Skin of body (tissue), 1 donor: ENCODE measurements at regions not wholly inside any gene's neighbourhood (a gene's known extent, or its start where the extent isn't known, plus 50 kb on each side); places are given as distances from the start of the nearest gene placed in this dataset.
A peak's percentile ranks its signal among the peaks of the same experiment; 100 is the strongest.
"Not testable (repeated sequence)": the region's sequence is repeated elsewhere in the genome, so short reads cannot be mapped to it uniquely, and the experiment has no call there.

ENCODE experiments used
- DNase-seq: peaks from one replicate; lab custom pipeline; 2025; lab: John Stamatoyannopoulos, UW

DNA sequence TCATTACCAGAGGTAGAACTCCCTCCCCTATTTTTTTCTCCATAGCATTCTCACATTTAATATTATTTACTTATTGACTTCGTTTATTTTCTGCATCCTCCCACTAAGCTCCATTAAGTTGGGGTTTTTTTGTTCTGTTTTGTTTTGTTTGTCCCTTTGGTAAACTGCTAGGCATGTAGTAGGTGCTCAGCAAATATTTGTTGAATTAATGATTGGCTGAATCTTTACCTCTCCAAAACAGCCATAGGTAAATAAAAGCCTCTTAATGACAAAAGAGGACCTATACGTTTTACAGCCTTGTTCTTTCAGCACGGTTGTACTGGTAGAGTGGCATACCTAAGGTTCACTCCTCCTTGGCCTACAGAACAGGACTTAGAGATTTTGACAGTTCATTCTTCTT is 52.0 kb downstream of the PRORP start:
- DNase-seq: no peak

DNA sequence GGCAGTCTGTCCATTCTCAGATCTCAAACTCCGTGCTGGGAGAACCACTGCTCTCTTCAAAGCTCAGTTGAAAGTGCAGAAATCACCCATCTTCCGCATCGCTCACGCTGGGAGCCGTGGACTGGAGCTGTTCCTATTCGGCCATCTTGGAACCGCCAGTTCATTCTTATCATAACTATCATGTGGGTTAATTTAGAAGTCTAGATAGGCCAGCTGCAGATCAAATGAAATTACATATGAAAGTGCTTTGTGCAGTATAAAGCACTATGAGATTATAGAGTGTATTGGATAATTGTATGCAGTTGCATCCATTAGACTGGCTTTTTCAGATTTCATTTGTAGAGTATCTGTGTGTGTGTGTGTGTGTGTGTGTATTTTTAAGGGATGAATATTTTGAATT is 57.8 kb downstream of the PRORP start:
- DNase-seq: no peak

DNA sequence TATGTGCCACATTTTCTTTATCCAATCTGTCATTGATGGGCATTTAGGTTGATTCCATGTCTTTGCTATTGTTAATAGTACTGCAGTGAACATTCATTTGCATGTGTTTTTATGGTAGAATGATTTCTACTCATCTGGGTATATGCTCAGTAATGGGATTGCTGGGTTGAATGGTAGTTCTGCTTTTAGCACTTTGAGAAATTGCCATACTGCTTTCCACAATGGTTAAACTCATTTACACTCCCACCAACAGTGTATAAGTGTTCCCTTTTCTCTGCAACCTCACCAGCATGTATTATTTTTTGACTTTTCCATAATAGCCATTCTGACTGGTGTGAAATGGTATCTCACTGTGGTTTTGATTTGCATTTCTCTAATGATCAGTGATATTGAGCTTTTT is 62.5 kb downstream of the PRORP start:
- DNase-seq: not testable (repeated sequence)

DNA sequence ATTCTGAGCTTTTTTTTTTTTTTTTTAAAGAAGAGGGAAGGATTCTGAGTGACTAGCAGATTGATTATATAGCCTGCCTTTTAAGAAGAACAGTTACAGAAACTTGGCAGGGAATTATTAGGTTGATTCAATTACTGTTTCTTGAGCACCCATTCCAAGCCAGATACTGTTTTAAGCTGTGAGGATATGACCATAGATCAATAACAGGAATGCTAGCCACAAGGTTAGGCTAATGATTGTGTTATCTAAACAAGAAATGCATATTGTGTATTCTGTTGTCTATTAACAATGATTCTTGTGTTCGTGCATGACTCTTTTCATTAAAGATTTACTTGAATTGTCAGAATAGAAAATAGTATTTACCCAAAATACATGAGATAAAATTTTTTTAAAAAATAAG is 67.1 kb downstream of the PRORP start:
- no peak for DNase-seq

- DNase-seq: no peak
Measured at GRCh38 chr14:35193161-35193560, 70.8 kb downstream of the PRORP start.

- not testable (repeated sequence) for DNase-seq
Measured at GRCh38 chr14:35194183-35194582, 71.8 kb downstream of the PRORP start.

- DNase-seq: no peak
Measured at GRCh38 chr14:35196571-35196970, 74.2 kb downstream of the PRORP start.

DNA sequence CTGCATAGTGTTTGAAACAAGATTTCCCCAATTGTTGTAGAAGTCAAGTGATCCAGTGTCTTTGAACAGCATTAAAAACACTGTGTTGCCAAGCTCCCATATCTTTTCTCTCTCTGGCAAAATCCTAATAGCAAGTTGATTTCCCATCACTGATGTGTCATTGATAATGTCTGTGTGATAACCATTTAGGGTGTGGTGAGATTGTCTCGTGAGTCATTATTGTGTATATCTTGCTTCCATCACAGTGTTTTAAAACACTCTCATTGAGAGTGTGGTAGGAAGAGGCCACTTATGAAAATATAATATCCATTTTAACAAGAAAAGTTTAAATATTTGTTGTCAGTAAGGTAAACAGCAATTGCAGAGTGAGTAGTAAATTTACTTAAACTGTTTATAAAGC is 74.7 kb downstream of the PRORP start:
- DNase-seq: no peak

DNA sequence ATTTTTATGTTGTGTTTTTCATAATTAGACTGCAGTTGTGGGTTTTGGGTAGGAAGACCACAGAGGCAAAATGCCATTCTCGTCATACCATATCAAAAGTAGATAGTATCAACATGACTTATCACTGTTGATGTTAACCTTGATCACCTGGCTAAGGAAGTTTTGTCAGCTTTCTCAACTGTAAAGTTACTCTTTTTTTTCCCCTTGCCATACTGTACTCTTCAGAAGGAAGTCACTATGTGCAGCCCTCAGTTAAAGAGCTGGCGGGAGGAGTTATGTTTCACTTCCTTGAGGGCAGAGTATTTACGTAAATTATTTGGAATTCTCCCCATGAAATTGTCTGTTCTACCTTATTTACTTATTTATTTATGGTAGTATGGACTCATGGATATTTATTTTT is 78.7 kb downstream of the PRORP start:
- DNase-seq: no peak

DNA sequence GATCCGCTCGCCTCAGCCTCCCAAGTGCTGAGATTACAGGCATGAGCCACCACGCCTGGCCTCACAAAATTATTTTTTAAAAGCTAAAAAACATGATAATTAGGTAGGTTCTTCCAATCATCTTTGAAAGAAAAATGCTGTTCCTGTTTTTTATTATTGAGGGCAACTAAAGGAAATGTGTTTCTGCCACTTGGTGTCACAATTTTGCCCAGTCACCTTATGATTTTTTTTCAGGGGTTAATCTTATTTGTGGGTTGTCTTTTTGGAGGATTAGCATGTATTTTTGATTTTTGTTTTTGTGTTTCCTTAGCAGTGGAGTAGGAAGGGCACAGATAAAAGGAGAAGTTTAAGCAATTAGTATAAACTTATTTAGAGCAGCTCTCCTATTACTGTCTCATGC is 79.8 kb downstream of the PRORP start:
- DNase-seq: no peak

DNA sequence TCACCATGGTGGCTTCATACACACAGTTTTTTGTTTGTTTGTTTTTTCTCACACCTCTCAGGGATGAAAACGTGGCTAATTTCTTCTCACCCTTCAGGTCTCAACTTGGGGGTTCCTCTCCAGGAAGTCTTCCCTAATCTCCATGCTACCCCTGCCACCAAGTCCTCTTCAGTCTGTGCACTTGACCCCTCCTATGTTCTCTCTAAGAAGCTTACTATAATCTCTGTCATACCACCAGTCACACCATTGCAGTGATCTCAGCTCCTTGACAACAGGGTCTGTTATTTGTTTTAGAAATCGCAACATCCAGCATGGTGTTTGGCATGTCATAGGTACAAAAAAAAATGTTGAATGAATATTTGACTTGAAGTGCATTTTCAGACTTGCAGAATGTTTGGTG is 83.4 kb downstream of the PRORP start:
- no peak for DNase-seq

- no peak for DNase-seq
Measured at GRCh38 chr14:35211067-35211466, 81.1 kb upstream of the PSMA6 start.

GRCh38 chr14:35212471-35213142 is 79.6 kb upstream of the PSMA6 start:
- DNase-seq: no peak

DNA sequence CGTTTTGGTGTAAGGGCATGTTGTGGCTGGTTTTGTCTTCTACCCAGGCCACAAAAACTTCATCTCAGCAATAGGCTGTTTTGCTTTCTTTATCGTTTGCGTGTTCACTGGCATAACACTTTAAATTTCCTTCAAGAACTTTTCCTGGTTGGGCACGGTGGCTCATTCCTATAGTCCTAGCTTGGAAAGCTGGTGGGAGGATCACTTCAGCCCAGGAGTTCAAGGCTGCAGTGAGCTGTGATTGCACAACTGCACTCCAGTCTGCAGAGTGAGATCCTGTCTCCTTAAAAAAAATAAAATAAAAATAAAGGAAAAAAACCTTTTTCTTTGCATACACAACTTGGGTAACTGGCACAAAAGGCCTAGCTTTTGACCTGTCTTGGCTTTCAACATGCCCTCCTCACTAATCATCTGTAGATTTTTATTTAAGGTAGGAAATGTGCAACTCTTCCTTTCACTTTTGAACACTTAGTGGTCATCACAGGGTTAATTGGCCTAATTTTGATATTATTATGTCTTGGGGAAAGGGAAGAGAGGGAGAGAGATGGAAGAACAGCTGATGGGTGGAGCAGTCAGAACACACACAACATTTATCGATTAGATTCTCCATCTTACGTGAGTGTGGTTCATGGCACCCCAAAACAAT is 78.9 kb upstream of the PSMA6 start:
- DNase-seq: no peak

DNA sequence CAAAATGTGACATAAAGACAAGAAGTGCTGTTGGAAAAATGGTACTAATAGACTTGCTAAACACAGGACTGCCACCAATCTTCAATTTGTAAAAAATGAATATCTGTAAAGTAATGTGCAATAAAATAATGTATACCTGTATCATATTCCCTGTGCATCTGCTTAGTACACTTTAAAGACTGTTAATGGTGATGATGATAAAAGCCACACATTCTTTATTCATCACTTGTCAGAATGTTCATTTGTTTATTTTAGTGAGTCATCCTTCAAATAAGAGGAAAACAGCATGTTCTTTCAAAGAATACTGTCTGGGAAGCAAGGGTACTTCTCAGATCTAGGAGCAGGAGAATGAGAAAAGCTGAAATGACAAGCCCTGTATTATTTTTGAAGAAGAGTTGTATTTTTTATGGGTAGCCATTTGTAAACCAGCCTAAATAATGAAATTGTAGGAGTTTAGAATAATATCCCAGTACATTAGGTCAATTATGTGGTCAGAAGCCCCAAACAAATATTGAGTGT is 78.3 kb upstream of the PSMA6 start:
- DNase-seq: no peak

DNA sequence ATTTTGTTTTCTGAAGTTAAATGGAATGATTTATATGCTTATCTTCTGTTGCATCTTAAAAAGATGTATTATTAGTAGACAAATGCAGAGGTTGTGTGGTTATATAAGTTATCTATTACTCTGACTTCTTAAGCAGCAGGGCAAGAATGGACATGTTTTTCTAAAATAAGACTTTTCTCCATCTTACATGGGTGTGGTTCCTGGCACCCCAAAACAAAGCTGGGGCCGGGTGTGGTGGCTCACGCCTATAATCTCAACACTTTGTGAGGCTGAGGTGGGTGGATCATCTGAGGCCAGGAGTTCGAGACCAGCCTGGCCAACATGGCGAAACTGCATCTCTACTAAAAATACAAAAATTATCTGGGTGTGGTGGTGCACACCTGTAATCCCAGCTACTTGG is 77.8 kb upstream of the PSMA6 start:
- not testable (repeated sequence) for DNase-seq

DNA sequence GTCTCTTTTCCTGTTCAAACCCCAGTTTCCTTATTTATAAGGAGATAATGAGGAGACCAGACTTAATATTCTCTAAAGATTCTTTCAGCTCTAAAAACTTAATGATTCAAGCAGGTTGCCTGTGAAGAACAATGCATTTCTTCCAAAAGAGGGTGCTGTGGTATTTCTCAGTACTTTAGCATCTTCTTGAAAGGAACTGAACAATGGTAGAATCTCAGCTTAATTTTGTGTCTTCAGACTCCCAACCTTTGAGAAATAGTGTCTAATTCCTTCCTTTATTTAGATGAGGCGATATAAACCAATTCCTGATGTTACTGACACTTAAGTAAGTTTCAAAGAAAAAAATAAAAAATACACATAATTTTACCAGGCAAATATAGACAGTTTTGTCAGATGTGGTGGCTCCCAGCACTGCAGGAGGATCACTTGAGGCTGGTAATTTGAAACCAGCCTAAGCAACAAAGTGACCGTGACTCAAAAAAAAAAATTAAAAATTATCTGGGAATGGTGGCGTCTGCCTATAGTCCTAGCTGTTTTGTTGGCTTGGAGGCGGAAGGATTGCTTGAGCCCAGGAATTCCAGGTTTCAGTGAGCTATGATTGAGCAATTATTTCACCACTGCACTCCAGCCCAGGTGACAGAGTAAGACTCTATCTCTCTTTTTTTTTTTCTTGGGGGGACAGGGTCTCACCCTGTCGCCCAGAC is 76.9 kb upstream of the PSMA6 start:
- DNase-seq: peak; percentile 42

GRCh38 chr14:35218176-35218575 is 74.0 kb upstream of the PSMA6 start:
- not testable (repeated sequence) for DNase-seq

- DNase-seq: no peak
Measured at GRCh38 chr14:35218963-35219362, 73.2 kb upstream of the PSMA6 start.

DNA sequence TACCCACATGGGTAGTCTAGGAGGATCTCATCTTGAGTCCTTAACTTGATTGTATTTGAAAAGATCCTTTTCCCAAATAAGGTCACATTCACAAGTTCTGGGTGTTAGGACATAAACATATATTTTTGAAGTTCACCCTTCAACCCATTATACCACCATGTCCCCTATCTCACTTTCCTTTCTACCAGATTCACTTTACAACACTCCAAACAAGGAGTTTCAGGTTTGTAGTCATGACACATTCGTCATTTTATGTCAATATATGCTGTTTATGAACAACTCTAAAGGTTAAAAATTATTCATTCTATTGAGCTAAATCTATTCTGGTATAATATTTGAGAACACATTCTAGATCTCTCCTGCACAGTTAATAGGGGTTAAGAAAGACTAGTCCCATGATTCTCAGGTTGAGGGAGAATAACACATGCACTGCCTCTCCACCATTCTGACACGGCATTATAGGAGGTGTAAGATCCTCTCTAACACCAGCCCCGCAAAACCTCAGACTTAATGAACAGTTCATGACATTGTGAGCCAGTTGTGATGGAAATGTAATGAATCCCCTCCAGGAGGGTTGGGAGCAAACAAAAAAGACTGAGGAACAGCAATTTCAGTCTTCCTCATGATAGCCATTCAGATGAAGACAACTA is 72.0 kb upstream of the PSMA6 start:
- DNase-seq: no peak

DNA sequence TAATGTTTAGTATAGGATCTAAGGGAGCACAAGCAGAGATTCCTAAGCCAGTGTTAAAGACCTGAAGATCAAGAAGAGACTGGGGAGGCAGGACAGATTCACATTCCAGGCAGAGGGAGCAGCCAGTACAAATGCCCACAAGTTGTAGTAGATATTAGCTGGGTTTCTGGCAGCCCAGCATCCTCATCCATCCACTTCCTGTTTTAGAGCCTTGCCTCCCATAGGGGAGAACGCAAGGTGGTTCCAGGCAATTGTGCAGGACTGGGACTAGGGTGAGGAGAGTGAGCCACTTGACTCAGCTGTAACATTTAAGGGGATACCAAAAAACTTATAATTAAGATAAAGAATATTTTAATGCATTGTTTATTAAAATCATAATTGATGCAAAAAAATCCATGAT is 71.3 kb upstream of the PSMA6 start:
- DNase-seq: no peak

DNA sequence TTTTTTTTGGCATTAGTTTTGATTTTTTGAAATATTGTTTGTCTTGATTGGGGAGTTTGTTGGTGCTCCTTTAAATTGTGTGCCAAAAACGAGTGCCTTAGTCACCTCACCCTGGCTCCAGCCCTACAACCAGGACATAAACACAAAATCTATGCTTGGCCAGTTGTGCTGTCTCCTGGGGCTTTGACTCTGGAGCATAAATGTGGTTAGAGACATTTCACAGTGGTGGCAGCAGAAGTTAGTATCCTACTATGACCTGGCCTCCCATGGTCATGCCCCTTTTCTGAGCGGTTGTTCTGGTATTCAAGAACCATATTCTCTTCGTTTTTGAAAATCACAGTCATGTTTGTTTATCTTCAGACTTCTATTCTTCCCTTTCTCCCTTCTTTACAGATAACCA is 70.7 kb upstream of the PSMA6 start:
- no peak for DNase-seq
